Right atrium auricular region (tissue), 2 donors: ENCODE measurements at regions not wholly inside any gene's neighbourhood (a gene's known extent, or its start where the extent isn't known, plus 50 kb on each side); places are given as distances from the start of the nearest gene placed in this dataset.

ENCODE experiments used
- DNase-seq: peaks from one replicate; pipeline ENCODE4 v3.0.0-alpha.2; 2019; ENCODE audit warnings: low spot score
- H3K27ac ChIP-seq, 2 donors: fragments of 200-600 bp; sonication (generic); 1 replicate in 1 of 2; 2 replicates in 1 of 2; pipeline ENCODE4 v1.5.1; 2016 to 2019
- H3K27me3 ChIP-seq, 2 donors: fragments of 200-600 bp; sonication (generic); one replicate each; pipeline versions ENCODE4 v1.5.1 to v1.6.0; 2017 to 2019
- H3K36me3 ChIP-seq: fragments of 200-600 bp; sonication (generic); one replicate; pipeline ENCODE4 v1.5.1; 2016
- H3K4me1 ChIP-seq, 2 donors: fragments of 200-600 bp; sonication (generic); one replicate each; pipeline versions ENCODE4 v1.5.1 to v1.6.0; 2017 to 2019
- H3K4me3 ChIP-seq, 2 donors: fragments of 200-600 bp; sonication (generic); 1 replicate in 1 of 2; 2 replicates in 1 of 2; pipeline ENCODE4 v1.5.1; 2017 to 2019; ENCODE audit warnings: mild to moderate bottlenecking in 1 of 2, moderate library complexity in 1 of 2
- H3K9me3 ChIP-seq, 2 donors: fragments of 200-600 bp; sonication (generic); one replicate each; pipeline ENCODE4 v1.5.1; 2019
- TF ChIP-seq, protein P1 (sequence below), 2 donors: fragments of 200-600 bp; sonication (generic); IDR thresholded peaks; one replicate each; pipeline ENCODE4 v1.5.1; 2019; ENCODE audit warnings: antibody characterized with exemption in 2 of 2

DNA sequence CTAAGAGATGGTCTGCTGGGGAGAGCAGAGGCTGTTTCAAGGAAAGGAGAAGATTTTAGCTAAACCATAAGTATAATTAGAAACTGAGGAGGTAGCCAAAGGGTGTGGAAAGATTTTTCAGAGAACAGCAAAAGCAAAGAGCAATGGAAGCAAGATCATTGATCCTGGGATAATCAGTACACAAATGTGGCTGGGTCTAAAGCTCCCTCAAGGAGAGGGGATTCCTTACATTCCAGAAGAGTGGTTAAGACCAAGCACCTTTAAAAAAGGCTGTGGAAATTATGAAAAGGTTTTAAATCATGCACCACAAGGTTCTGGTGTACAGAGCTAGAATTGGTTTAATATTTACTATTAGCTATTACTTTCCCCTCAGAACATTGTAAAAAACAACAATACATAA lies 246.0 kb upstream of the UBE2E3 start:
- Histone ChIP-seq H3K4me3 (no peak overlapping the region), H3K4me1 (no peaks in the 10 kb centered on the region), H3K9me3 (no peaks in the 10 kb centered on the region), H3K27ac (no peak overlapping the region), H3K36me3 (no peaks in the 10 kb centered on the region), H3K27me3 (no peaks in the 10 kb centered on the region)
- TF ChIP-seq, protein P1, sequence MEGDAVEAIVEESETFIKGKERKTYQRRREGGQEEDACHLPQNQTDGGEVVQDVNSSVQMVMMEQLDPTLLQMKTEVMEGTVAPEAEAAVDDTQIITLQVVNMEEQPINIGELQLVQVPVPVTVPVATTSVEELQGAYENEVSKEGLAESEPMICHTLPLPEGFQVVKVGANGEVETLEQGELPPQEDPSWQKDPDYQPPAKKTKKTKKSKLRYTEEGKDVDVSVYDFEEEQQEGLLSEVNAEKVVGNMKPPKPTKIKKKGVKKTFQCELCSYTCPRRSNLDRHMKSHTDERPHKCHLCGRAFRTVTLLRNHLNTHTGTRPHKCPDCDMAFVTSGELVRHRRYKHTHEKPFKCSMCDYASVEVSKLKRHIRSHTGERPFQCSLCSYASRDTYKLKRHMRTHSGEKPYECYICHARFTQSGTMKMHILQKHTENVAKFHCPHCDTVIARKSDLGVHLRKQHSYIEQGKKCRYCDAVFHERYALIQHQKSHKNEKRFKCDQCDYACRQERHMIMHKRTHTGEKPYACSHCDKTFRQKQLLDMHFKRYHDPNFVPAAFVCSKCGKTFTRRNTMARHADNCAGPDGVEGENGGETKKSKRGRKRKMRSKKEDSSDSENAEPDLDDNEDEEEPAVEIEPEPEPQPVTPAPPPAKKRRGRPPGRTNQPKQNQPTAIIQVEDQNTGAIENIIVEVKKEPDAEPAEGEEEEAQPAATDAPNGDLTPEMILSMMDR (IDR thresholded peaks at IDR 0.05): no peak
- no peak for DNase-seq

DNA sequence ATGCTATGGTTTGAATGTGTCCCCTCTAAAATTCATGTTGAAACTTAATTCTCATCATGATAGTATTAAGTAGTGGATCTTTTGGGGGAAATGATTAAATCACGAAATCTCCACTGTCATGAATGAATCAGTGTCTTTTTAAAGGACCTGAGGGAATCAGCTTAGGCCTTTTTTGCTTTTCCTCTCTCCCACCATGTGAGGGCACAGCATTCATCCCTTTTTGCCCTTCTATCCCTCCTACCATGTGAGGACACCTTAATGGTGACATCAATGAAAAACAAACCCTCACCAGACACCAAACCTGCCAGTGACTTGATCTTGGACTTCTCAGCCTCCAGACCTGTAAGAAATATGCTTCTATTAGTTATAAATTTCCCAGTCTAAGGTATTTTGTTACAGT lies 247.1 kb upstream of the UBE2E3 start:
- TF ChIP-seq, protein P1 (IDR thresholded peaks at IDR 0.05): no peak
- H3K4me1 ChIP-seq: no peaks in the 10 kb centered on the region
- no peak overlapping the region for H3K27ac ChIP-seq
- H3K9me3 ChIP-seq: no peaks in the 10 kb centered on the region
- H3K4me3 ChIP-seq: no peak overlapping the region
- H3K36me3 ChIP-seq: no peaks in the 10 kb centered on the region
- H3K27me3 ChIP-seq: no peaks in the 10 kb centered on the region
- no peak for DNase-seq

DNA sequence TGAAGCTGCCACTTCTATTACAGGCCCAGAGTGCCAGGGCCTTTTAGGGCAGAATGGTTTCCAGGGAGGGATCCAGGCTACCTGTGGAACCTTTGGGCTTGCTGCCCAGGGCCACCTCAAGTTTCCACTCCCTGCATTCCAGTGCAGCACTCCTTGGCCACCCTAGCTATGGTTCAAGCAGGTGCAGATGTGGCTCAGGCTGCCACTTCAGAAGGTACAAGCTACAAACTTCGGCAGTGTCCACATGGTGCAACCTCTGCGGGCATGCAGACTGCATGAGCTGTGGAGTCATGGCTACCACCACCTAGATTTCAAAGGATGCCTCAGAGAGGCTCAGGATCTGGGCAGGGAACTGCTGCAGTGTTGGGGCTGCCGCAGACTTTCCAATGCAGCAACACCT lies 248.1 kb upstream of the UBE2E3 start:
- Histone ChIP-seq H3K27ac (no peak overlapping the region), H3K4me3 (no peak overlapping the region), H3K9me3 (no peaks in the 10 kb centered on the region), H3K4me1 (no peaks in the 10 kb centered on the region), H3K27me3 (no peaks in the 10 kb centered on the region), H3K36me3 (no peaks in the 10 kb centered on the region)
- TF ChIP-seq, protein P1 (IDR thresholded peaks at IDR 0.05): no peak
- DNase-seq: no peak

DNA sequence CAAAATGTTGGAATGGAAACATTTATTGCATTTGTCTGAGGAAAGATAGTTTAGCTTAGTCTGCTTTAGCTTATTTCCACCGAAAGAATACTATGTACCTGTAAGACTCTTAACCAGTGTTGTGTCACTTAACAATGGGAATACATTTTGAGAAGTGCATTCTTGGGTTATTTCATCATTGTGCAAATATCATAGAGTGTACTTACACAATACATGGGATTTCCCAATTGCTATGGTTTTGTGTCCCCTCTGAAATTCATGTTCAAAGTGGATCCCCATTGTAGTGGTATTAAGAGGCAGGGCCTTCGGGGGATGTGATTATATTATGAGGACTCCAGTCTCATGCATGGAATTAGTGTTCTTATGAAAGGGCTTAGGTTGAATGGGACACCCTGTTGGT lies 249.4 kb upstream of the UBE2E3 start:
- H3K27ac ChIP-seq: no peak overlapping the region
- no peaks in the 10 kb centered on the region for H3K4me1 ChIP-seq
- DNase-seq: no peak
- no peaks in the 10 kb centered on the region for H3K36me3 ChIP-seq
- no peaks in the 10 kb centered on the region for H3K27me3 ChIP-seq
- TF ChIP-seq, protein P1 (IDR thresholded peaks at IDR 0.05): no peak
- no peaks in the 10 kb centered on the region for H3K9me3 ChIP-seq
- no peak overlapping the region for H3K4me3 ChIP-seq

DNA sequence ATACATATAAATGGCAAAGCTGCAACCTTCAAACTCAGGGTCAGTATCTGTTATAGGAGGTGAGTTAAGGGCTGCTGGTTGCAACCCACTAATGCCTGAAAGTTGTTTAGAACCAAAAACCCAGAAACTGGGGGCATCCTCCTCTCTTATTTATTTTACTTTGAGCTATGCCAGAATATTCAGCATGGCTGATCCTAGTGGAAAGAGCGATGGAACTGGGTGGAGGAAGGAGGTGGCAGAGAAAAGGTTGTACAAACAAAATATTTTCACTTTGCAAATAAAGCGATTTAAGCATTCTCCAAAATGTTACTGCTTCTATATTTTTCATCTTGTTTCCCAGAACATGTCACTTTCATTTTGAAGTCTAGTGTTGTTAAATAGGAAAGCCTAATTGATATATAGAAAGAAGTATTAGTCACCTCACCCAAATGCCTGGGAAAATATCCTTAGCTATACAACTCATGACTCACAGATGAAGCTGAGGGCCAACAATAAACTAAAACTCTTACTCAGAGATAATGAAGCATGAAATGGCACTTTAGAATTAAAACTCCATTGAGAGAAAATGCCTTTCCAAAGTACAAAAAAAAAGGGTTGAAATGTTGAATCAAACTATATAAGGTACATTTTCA lies 251.4 kb upstream of the UBE2E3 start:
- no peaks in the 10 kb centered on the region for H3K27me3 ChIP-seq
- DNase-seq: no peak
- TF ChIP-seq, protein P1 (IDR thresholded peaks at IDR 0.05): no peak
- H3K9me3 ChIP-seq: no peaks in the 10 kb centered on the region
- no peaks in the 10 kb centered on the region for H3K4me1 ChIP-seq
- H3K27ac ChIP-seq: no peak overlapping the region
- H3K4me3 ChIP-seq: no peak overlapping the region
- H3K36me3 ChIP-seq: no peaks in the 10 kb centered on the region

DNA sequence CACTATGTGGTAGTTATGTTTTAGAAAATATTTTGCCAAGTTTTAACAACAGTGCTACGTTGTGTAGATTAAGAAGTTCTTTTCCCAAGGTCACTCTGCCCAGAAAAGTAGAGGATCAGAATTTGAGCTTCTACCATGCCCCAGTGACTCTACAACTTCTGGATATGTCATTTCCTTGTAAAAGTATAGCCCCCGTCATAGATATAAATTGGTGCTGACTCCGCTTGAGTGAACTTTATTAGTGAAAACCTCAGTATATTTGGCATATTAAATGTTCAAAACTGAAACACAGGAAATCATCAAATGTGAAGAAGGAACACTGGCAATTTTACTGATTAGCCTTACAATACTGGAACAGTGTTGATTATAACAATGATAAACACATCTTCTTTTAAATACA lies 256.7 kb upstream of the UBE2E3 start:
- no peak for DNase-seq
- Histone ChIP-seq H3K36me3 (no peaks in the 10 kb centered on the region), H3K4me1 (no peaks in the 10 kb centered on the region), H3K4me3 (no peak overlapping the region), H3K27ac (no peak overlapping the region), H3K9me3 (no peaks in the 10 kb centered on the region), H3K27me3 (no peaks in the 10 kb centered on the region)
- TF ChIP-seq, protein P1 (IDR thresholded peaks at IDR 0.05): no peak
